Adrenal gland (tissue), 5 donors: ENCODE measurements at regions not wholly inside any gene's neighbourhood (a gene's known extent, or its start where the extent isn't known, plus 50 kb on each side); places are given as distances from the start of the nearest gene placed in this dataset.

Experiments
- POLR2A ChIP-seq, 2 donors: fragments of 450-650 bp; IDR thresholded peaks; one replicate each; pipeline ENCODE4 v1.6.1; 2017; ENCODE audit warnings: antibody characterized with exemption in 2 of 2, mild to moderate bottlenecking in 2 of 2, moderate library complexity in 1 of 2
- TF ChIP-seq, protein P1 (sequence below), 6 experiments: fragments of 450-650 bp in 4 of 6; fragments of 200-600 bp in 2 of 6; sonication (generic) in 1 of 6; IDR thresholded peaks; 1 replicate in 5 of 6; 2 replicates in 1 of 6; pipeline versions ENCODE4 v1.5.1 to v1.8.0; 2016 to 2021; ENCODE audit warnings: antibody characterized with exemption in 6 of 6, mild to moderate bottlenecking in 2 of 6, moderate library complexity in 1 of 6
- donor health status: DM: no; HTN: no; CAD: no.

DNA sequence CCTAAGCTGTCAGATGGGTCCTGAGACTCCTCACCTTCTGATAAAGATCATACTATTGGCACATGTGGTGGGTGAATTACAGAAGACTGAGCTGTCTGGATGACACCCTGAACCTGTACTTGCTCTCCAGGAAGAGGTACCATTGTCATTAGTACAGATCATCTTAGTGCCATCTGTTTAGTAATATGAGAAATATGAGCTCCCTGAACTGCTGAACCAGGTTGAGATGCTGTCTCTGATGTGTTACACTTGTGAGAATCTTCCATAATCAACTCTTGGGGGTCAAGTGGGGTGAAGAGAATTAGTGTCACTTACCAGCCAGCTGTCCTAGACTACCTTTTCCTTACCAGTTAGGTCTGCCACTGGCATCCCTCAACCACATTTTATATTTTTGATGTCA is 531.0 kb downstream of the EPHA7 start:
- TF ChIP-seq, protein P1, sequence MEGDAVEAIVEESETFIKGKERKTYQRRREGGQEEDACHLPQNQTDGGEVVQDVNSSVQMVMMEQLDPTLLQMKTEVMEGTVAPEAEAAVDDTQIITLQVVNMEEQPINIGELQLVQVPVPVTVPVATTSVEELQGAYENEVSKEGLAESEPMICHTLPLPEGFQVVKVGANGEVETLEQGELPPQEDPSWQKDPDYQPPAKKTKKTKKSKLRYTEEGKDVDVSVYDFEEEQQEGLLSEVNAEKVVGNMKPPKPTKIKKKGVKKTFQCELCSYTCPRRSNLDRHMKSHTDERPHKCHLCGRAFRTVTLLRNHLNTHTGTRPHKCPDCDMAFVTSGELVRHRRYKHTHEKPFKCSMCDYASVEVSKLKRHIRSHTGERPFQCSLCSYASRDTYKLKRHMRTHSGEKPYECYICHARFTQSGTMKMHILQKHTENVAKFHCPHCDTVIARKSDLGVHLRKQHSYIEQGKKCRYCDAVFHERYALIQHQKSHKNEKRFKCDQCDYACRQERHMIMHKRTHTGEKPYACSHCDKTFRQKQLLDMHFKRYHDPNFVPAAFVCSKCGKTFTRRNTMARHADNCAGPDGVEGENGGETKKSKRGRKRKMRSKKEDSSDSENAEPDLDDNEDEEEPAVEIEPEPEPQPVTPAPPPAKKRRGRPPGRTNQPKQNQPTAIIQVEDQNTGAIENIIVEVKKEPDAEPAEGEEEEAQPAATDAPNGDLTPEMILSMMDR (IDR thresholded peaks at IDR 0.05), result no peak
- no peak for TF ChIP-seq POLR2A (IDR thresholded peaks at IDR 0.05)
